Mucosa of rectum (tissue), 2 donors: ENCODE measurements at regions not wholly inside any gene's neighbourhood (a gene's known extent, or its start where the extent isn't known, plus 50 kb on each side); places are given as distances from the start of the nearest gene placed in this dataset.
A peak's percentile ranks its signal among the peaks of the same experiment; 100 is the strongest.

Experiments
- H3K27ac ChIP-seq, 2 donors: one replicate each; pipeline ENCODE4 v1.7.0; 2013; ENCODE audit warnings: inconsistent platforms in 2 of 2, low read depth in 2 of 2, low read length in 2 of 2
- H3K27me3 ChIP-seq, 2 donors: one replicate each; pipeline ENCODE4 v1.7.0; 2013; ENCODE audit warnings: low read length in 2 of 2; ENCODE audit not compliant: control insufficient read depth in 2 of 2, insufficient read depth in 2 of 2
- H3K36me3 ChIP-seq, 2 donors: one replicate each; pipeline ENCODE4 v1.7.0; 2013; ENCODE audit warnings: low read length in 2 of 2; ENCODE audit not compliant: control insufficient read depth in 2 of 2, insufficient read depth in 2 of 2
- H3K4me1 ChIP-seq, 2 donors: one replicate each; pipeline ENCODE4 v1.7.0; 2013; ENCODE audit warnings: low read length in 2 of 2, mild to moderate bottlenecking in 1 of 2; ENCODE audit not compliant: control insufficient read depth in 2 of 2, insufficient read depth in 2 of 2
- H3K4me3 ChIP-seq, 2 donors: one replicate each; pipeline ENCODE4 v1.7.0; 2013; ENCODE audit warnings: low read length in 2 of 2
- H3K9ac ChIP-seq, 2 donors: one replicate each; pipeline ENCODE4 v1.7.0; 2013; ENCODE audit warnings: low read length in 2 of 2, low read depth in 1 of 2, mild to moderate bottlenecking in 1 of 2
- H3K9me3 ChIP-seq, 2 donors: one replicate each; pipeline ENCODE4 v1.7.0; 2013; ENCODE audit warnings: low read length in 2 of 2; ENCODE audit not compliant: control insufficient read depth in 2 of 2
- donor health status: healthy.
- donor health status: Normal muscosa, but diverticular disease.

DNA sequence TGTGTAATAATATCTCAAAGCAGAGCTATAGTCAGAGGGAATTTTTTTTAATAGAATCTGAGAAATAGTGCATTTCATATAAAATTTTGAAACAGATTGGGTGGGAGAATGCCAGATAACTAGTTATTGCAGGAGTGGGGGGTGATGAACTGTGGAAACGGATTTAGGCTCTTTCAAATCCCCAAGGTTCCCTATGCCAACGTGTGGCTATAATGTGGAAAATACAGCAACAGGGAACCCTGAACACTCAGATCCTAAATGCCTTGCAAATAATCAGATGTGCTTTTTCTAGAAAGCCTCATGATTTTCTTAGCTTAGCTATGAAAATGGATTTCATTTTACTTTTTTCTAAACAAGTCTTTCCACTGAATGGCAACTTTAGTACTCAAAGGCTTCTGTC, 180.5 kb upstream of the DMAC1 start:
- H3K9me3 ChIP-seq = no peaks in the 10 kb centered on the region
- peaks cover 0 to 4% of the 10 kb centered on the region in 2 donors for H3K4me1 ChIP-seq
- H3K9ac ChIP-seq = no peak overlapping the region
- no peak overlapping the region for H3K4me3 ChIP-seq
- H3K27ac ChIP-seq = no peak overlapping the region
- no peaks in the 10 kb centered on the region for H3K36me3 ChIP-seq
- H3K27me3 ChIP-seq = no peaks in the 10 kb centered on the region

DNA sequence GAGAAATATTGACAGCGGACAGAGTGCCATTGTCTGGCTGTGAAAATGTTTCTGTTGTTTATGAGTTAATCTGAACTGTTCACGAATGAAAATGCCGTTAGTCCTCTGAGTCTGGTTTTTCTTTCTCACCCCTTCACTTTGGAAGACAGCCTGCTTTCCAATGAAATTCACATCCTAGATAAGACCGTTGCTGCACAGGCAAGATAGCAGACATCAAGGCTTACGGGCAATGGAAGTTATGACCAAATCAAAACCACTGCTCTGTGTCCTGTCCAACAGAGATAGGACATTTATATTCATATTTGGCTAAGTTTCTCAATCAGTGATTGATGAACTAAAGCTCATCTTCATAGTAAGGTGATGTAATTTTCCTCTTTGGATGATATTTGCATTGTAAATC, 180.0 kb upstream of the DMAC1 start:
- H3K9ac ChIP-seq = no peak overlapping the region
- no peak overlapping the region for H3K4me3 ChIP-seq
- peaks cover 0 to 4% of the 10 kb centered on the region in 2 donors for H3K4me1 ChIP-seq
- no peaks in the 10 kb centered on the region for H3K36me3 ChIP-seq
- no peaks in the 10 kb centered on the region for H3K9me3 ChIP-seq
- no peaks in the 10 kb centered on the region for H3K27me3 ChIP-seq
- no peak overlapping the region for H3K27ac ChIP-seq

DNA sequence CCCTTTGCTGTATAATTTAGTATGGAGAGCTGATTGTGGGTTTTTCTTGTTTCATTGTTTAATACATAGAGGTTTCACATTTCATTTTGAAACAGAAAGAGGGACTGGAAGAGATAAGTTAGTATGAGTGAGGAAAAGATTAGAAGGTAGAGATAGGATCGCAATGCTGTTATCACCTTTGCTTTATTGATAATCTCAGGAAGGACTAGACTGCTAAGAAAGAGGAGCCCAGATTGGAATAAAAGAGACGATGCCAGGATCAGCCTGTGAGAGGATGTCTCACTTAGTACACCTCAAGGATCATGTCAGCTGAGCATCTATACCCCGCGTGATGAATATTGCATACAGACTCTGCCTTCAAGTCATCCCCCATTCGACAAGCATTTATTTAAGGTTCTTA, 178.0 kb upstream of the DMAC1 start:
- Histone ChIP-seq H3K36me3 (no peaks in the 10 kb centered on the region), H3K27ac (no peak overlapping the region), H3K27me3 (no peaks in the 10 kb centered on the region), H3K9me3 (no peaks in the 10 kb centered on the region), H3K9ac (no peak overlapping the region), H3K4me1 (peaks cover 0 to 6% of the 10 kb centered on the region in 2 donors), H3K4me3 (no peak overlapping the region)

DNA sequence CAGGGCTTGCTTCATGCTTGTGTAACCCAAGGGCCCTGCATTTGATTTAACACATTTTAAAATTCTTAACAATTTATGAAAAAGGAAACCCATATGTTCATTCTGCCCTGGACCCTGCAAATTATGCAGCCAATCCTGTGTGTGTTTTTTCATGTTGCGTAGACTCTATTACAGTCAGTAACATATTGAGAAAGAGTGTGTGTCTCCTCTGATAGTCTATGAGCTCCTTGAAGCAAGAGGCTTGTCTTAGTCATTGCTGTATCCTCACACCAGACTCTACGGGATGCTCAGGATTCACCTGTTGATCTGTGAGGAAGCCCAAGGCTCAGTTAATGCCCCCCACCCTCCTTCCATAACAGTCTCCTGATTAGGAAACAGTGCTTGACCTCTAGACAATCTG, 177.3 kb upstream of the DMAC1 start:
- H3K4me3 ChIP-seq = no peak overlapping the region
- H3K9me3 ChIP-seq = no peaks in the 10 kb centered on the region
- H3K27me3 ChIP-seq = no peaks in the 10 kb centered on the region
- H3K36me3 ChIP-seq = no peaks in the 10 kb centered on the region
- H3K4me1 ChIP-seq = peaks cover 0 to 6% of the 10 kb centered on the region in 2 donors
- no peak overlapping the region for H3K9ac ChIP-seq
- peak overlapping the region; percentile 17 to 53 for H3K27ac ChIP-seq

DNA sequence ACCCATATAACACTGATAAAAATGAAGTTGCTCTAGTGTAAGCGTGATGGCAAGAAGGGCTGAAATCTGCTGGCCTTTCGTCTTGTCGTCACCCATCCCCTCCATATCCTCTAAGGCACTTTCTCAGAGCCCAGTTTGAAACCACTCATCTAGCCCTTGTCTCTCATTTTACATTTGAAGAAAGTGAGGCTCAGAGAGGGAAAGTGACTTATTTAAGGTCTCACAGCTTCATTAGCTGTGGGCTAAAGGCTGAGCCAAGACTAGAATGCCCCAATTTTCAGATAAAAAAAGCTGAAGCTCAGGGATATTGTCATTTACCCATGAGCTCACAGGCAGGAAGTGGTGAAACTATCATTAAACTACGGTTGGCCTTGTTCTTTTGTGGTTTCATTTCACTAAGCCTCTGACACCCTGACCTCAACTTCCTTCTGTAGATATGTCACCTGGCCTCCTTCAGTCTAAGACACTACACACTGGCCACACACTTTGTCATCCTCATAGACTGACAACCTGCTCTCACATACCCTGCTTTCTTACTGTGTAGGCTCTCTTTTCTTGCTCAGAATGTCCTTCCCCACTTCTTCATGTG, 176.7 kb upstream of the DMAC1 start:
- Histone ChIP-seq H3K27ac (peak overlapping the region; percentile 17 to 53), H3K9me3 (no peaks in the 10 kb centered on the region), H3K36me3 (no peaks in the 10 kb centered on the region), H3K4me3 (no peak overlapping the region), H3K9ac (no peak overlapping the region), H3K27me3 (no peaks in the 10 kb centered on the region), H3K4me1 (peaks cover 0 to 6% of the 10 kb centered on the region in 2 donors)

DNA sequence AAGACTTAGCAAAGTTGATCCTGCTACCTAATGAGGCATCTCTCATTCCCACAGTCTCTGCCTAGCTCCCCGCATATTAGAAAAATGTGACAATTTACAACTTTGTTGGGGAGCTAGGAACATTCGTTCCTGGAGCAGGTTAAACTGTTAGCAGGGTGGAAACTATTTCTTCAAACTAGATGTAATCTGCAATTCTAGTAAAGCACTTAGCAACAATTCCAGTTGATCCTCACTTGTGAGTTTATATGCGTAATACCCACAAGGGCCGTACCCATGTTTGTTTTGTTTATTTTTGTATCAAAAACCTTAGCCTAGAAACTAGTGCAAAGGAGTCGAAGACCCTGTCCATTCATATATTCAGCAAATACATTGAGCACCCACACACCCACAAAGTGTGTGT, 175.8 kb upstream of the DMAC1 start:
- Histone ChIP-seq H3K27me3 (no peaks in the 10 kb centered on the region), H3K9ac (no peak overlapping the region), H3K9me3 (no peaks in the 10 kb centered on the region), H3K36me3 (no peaks in the 10 kb centered on the region), H3K4me1 (peaks cover 0 to 6% of the 10 kb centered on the region in 2 donors), H3K27ac (no peak overlapping the region), H3K4me3 (no peak overlapping the region)

DNA sequence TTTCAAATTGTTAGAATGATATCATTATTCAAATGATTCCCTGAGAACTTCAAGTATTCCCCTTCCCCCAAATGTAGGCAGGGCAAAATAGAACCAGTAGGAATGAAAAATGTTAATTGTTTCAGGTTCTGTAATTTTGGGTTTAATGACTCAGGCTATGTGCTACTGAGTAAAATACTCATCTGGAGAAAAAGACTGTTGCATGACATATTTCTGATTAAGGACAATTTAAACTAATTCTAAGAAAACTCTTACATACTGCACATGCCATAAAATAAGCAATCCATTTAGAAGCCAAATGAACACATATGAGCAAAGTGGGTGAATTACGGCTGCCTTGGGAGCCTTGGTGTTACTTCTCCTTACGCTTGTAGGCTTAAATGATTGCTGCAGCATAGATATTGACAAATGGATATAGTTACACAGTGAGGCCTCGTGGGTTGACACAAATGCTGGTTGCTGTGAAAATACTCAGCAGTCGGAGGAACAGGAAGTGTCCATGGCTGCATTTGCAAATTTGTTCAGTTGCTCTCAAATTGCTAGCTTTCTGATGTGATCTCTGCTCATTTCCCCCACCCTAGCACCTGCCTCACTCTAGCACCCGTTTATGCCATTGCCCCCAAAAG, 174.9 kb upstream of the DMAC1 start:
- H3K4me1 ChIP-seq = peaks cover 0 to 6% of the 10 kb centered on the region in 2 donors
- no peaks in the 10 kb centered on the region for H3K9me3 ChIP-seq
- H3K27me3 ChIP-seq = no peaks in the 10 kb centered on the region
- H3K9ac ChIP-seq = no peak overlapping the region
- H3K36me3 ChIP-seq = no peaks in the 10 kb centered on the region
- no peak overlapping the region for H3K27ac ChIP-seq
- H3K4me3 ChIP-seq = no peak overlapping the region

DNA sequence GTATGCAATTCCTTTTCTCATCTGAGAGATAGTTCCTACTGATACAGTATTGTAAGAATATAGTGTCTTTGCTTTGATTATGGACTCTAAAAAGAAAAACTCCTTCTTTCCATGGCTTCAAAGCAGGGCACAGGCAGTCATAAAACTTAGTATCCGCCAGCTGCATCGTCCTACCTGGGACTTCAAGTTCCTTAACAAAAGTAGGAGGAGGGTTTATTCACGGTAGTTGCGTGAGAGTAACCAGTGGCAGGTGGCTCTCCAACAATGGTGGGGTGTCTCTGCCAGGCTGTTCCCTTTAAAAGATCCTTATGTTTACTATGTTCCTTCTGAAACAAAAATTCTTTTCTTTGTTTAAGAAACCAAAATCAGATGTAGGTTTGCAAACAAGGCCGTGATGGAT, 173.5 kb upstream of the DMAC1 start:
- no peak overlapping the region for H3K4me3 ChIP-seq
- H3K27me3 ChIP-seq = no peaks in the 10 kb centered on the region
- H3K9me3 ChIP-seq = no peaks in the 10 kb centered on the region
- no peak overlapping the region for H3K27ac ChIP-seq
- no peaks in the 10 kb centered on the region for H3K36me3 ChIP-seq
- H3K9ac ChIP-seq = no peak overlapping the region
- H3K4me1 ChIP-seq = peaks cover 2 to 11% of the 10 kb centered on the region in 2 donors

DNA sequence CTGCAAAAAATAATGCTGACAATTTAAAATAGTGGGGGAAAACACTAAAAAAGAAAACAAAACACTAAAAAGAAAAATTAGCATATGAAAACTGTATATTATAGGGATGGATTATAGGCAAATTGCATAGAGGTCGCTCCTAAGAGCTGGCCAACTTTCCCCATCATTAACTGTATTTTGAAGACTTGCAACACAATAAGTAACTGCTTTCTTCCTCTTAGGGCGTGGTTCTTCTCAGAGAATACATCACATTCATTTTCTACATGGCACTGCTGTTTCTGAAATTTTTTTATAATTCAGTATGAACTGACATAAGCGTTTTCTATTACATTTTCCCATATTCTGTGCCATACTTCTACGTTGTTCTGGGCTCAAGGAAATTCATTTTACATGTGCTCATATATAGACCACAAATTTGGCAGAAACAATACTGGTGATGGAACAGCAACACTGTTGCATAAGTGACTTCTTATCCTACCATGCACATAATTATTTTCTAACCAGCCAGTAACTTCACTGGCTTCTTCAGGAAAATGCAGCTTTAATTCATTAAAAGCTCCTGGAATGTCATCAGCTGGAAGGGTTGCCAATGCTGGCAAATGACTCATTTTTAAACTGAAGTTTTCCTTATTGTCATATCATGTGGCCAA, 171.2 kb upstream of the DMAC1 start:
- Histone ChIP-seq H3K4me3 (no peak overlapping the region), H3K9ac (no peak overlapping the region), H3K9me3 (no peaks in the 10 kb centered on the region), H3K27ac (no peak overlapping the region), H3K4me1 (peaks cover 8 to 17% of the 10 kb centered on the region in 2 donors), H3K27me3 (no peaks in the 10 kb centered on the region), H3K36me3 (no peaks in the 10 kb centered on the region)

DNA sequence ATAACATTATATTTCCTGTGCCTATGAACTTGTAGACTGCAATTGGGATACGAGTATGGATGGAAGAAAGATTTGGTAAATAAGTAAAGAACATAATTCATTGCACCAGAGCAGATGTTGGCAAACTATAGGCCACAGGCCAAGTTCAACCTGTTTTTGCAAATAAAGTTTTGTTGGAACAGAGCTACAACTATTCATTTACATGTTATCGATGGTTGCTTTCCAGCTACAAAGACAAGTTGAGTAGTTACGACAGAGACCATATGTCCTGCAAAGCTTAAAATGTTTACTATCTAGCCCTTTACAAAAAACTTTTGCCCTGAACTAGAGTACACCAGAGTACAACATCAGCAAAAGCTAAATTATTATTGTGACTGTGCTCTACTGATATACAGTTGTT, 169.1 kb upstream of the DMAC1 start:
- Histone ChIP-seq H3K9ac (no peak overlapping the region), H3K27ac (no peak overlapping the region), H3K4me1 (peaks cover 8 to 17% of the 10 kb centered on the region in 2 donors), H3K27me3 (no peaks in the 10 kb centered on the region), H3K4me3 (no peak overlapping the region), H3K9me3 (no peaks in the 10 kb centered on the region), H3K36me3 (no peaks in the 10 kb centered on the region)
